Memory B cell (primary cell): ENCODE measurements at regions not wholly inside any gene's neighbourhood (a gene's known extent, or its start where the extent isn't known, plus 50 kb on each side); places are given as distances from the start of the nearest gene placed in this dataset.
"Not testable (repeated sequence)": the region's sequence is repeated elsewhere in the genome, so short reads cannot be mapped to it uniquely, and the experiment has no call there.

Source experiments
- ATAC-seq: fragments of 150-1000 bp; cut with Tn5 transposase; 2 replicates; pipeline ENCODE4 v1.10.0; 2021; ENCODE audit warnings: low read depth, mild to moderate bottlenecking, moderate library complexity
- DNase-seq, 2 donors: peaks; one replicate each; pipeline ENCODE4 v3.0.0; 2022; ENCODE audit warnings: low spot score in 2 of 2
- H3K27ac Mint-ChIP-seq: one replicate; pipeline ENCODE4 v1.8.0; 2022; ENCODE audit warnings: mild to moderate bottlenecking, moderate library complexity, mixed read lengths
- H3K27me3 Mint-ChIP-seq: one replicate; pipeline ENCODE4 v1.8.0; 2022; ENCODE audit warnings: mixed read lengths
- H3K36me3 Mint-ChIP-seq: one replicate; pipeline ENCODE4 v1.8.0; 2022; ENCODE audit warnings: mild to moderate bottlenecking, mixed read lengths
- H3K4me1 Mint-ChIP-seq: one replicate; pipeline ENCODE4 v1.8.0; 2022; ENCODE audit warnings: mixed read lengths
- H3K4me3 Mint-ChIP-seq: one replicate; pipeline ENCODE4 v1.8.0; 2022; ENCODE audit warnings: mild to moderate bottlenecking, moderate library complexity, mixed read lengths
- H3K9me3 Mint-ChIP-seq: one replicate; pipeline ENCODE4 v1.8.0; 2022; ENCODE audit warnings: mixed read lengths

- Mint-ChIP-seq H3K27me3 (peaks cover 6% of the 10 kb centered on the region), H3K4me1 (no peaks in the 10 kb centered on the region), H3K9me3 (no peaks in the 10 kb centered on the region), H3K4me3 (no peak overlapping the region), H3K36me3 (no peaks in the 10 kb centered on the region), H3K27ac (no peak overlapping the region)
- DNase-seq = no peak
- ATAC-seq = no peak
These were observed 127.5 kb upstream of the SMLR1 start for GRCh38 chr6:130699742-130700141.

GRCh38 chr6:130700397-130700796 lies 126.8 kb upstream of the SMLR1 start:
- H3K4me1 Mint-ChIP-seq = no peaks in the 10 kb centered on the region
- no peaks in the 10 kb centered on the region for H3K9me3 Mint-ChIP-seq
- DNase-seq = no peak
- ATAC-seq = no peak
- no peak overlapping the region for H3K4me3 Mint-ChIP-seq
- H3K27me3 Mint-ChIP-seq = peaks cover 6% of the 10 kb centered on the region
- H3K27ac Mint-ChIP-seq = no peak overlapping the region
- H3K36me3 Mint-ChIP-seq = no peaks in the 10 kb centered on the region

GRCh38 chr6:130708338-130708737 lies 118.9 kb upstream of the SMLR1 start:
- no peak overlapping the region for H3K27ac Mint-ChIP-seq

GRCh38 chr6:130711641-130712040 lies 115.6 kb upstream of the SMLR1 start:
- not testable (repeated sequence) for H3K36me3 Mint-ChIP-seq, H3K27ac Mint-ChIP-seq, H3K27me3 Mint-ChIP-seq, H3K4me3 Mint-ChIP-seq, H3K9me3 Mint-ChIP-seq, DNase-seq, ATAC-seq, H3K4me1 Mint-ChIP-seq

More at GRCh38 chr6:130708338-130708737, 118.9 kb upstream of the SMLR1 start:
- H3K4me3 Mint-ChIP-seq = no peak overlapping the region
- H3K36me3 Mint-ChIP-seq = no peaks in the 10 kb centered on the region
- DNase-seq (no peak), ATAC-seq (no peak)
- H3K9me3 Mint-ChIP-seq = no peaks in the 10 kb centered on the region
- H3K27me3 Mint-ChIP-seq = peaks cover 3% of the 10 kb centered on the region
- H3K4me1 Mint-ChIP-seq = no peaks in the 10 kb centered on the region

- peaks cover 3% of the 10 kb centered on the region for H3K4me1 Mint-ChIP-seq
- no peak for ATAC-seq
- no peaks in the 10 kb centered on the region for H3K9me3 Mint-ChIP-seq
- no peak overlapping the region for H3K4me3 Mint-ChIP-seq
- no peak overlapping the region for H3K27ac Mint-ChIP-seq
- H3K36me3 Mint-ChIP-seq = no peaks in the 10 kb centered on the region
- H3K27me3 Mint-ChIP-seq = peaks cover 3% of the 10 kb centered on the region
- DNase-seq = no peak
These were observed 114.1 kb upstream of the SMLR1 start for GRCh38 chr6:130713144-130713543.

- Mint-ChIP-seq H3K27ac (no peak overlapping the region), H3K9me3 (peaks cover 3% of the 10 kb centered on the region)
These were observed 112.1 kb upstream of the SMLR1 start for GRCh38 chr6:130715058-130715457.

GRCh38 chr6:130716466-130716865 lies 110.7 kb upstream of the SMLR1 start:
- no peaks in the 10 kb centered on the region for H3K27me3 Mint-ChIP-seq
- peaks cover 3% of the 10 kb centered on the region for H3K9me3 Mint-ChIP-seq
- ATAC-seq (no peak), DNase-seq (no peak)
- H3K27ac Mint-ChIP-seq = no peak overlapping the region
- peaks cover 2% of the 10 kb centered on the region for H3K36me3 Mint-ChIP-seq
- H3K4me3 Mint-ChIP-seq = no peak overlapping the region
- H3K4me1 Mint-ChIP-seq = peaks cover 3% of the 10 kb centered on the region

More at GRCh38 chr6:130715058-130715457, 112.1 kb upstream of the SMLR1 start:
- DNase-seq (no peak), ATAC-seq (no peak)
- H3K27me3 Mint-ChIP-seq = peaks cover 3% of the 10 kb centered on the region
- peaks cover 2% of the 10 kb centered on the region for H3K36me3 Mint-ChIP-seq
- no peak overlapping the region for H3K4me3 Mint-ChIP-seq
- H3K4me1 Mint-ChIP-seq = peaks cover 3% of the 10 kb centered on the region

GRCh38 chr6:130717657-130718056 lies 109.5 kb upstream of the SMLR1 start:
- H3K9me3 Mint-ChIP-seq = peaks cover 3% of the 10 kb centered on the region
- peaks cover 3% of the 10 kb centered on the region for H3K4me1 Mint-ChIP-seq
- no peaks in the 10 kb centered on the region for H3K27me3 Mint-ChIP-seq
- ATAC-seq = no peak
- H3K36me3 Mint-ChIP-seq = peaks cover 2% of the 10 kb centered on the region
- no peak overlapping the region for H3K4me3 Mint-ChIP-seq
- H3K27ac Mint-ChIP-seq = no peak overlapping the region
- no peak for DNase-seq

GRCh38 chr6:130720076-130720715 lies 107.0 kb upstream of the SMLR1 start:
- Mint-ChIP-seq H3K4me3 (no peak overlapping the region), H3K27ac (no peak overlapping the region), H3K4me1 (peaks cover 3% of the 10 kb centered on the region), H3K27me3 (peaks cover 2% of the 10 kb centered on the region), H3K36me3 (peaks cover 2% of the 10 kb centered on the region), H3K9me3 (peaks cover 3% of the 10 kb centered on the region)
- ATAC-seq = no peak
- no peak for DNase-seq

- ATAC-seq (no peak), DNase-seq (no peak)
- peaks cover 2% of the 10 kb centered on the region for H3K27me3 Mint-ChIP-seq
- no peak overlapping the region for H3K4me3 Mint-ChIP-seq
- H3K36me3 Mint-ChIP-seq = no peaks in the 10 kb centered on the region
- H3K4me1 Mint-ChIP-seq = no peaks in the 10 kb centered on the region
- H3K27ac Mint-ChIP-seq = no peak overlapping the region
- peaks cover 3% of the 10 kb centered on the region for H3K9me3 Mint-ChIP-seq
These were observed 103.1 kb upstream of the SMLR1 start for GRCh38 chr6:130724089-130724488.

- Mint-ChIP-seq H3K27me3 (peaks cover 2% of the 10 kb centered on the region), H3K9me3 (peaks cover 3% of the 10 kb centered on the region), H3K27ac (no peak overlapping the region), H3K36me3 (no peaks in the 10 kb centered on the region), H3K4me3 (no peak overlapping the region), H3K4me1 (no peaks in the 10 kb centered on the region)
- no peak for DNase-seq
- no peak for ATAC-seq
These were observed 101.7 kb upstream of the SMLR1 start for GRCh38 chr6:130725551-130725950.

- H3K9me3 Mint-ChIP-seq, H3K27me3 Mint-ChIP-seq, H3K4me3 Mint-ChIP-seq, H3K36me3 Mint-ChIP-seq, H3K4me1 Mint-ChIP-seq, ATAC-seq, H3K27ac Mint-ChIP-seq, DNase-seq: not testable (repeated sequence)
These were observed 99.1 kb upstream of the SMLR1 start for GRCh38 chr6:130728064-130728463.

GRCh38 chr6:130730600-130730999 lies 96.6 kb upstream of the SMLR1 start:
- H3K27ac Mint-ChIP-seq = no peak overlapping the region
- H3K27me3 Mint-ChIP-seq = no peaks in the 10 kb centered on the region
- H3K9me3 Mint-ChIP-seq = peaks cover 3% of the 10 kb centered on the region
- no peaks in the 10 kb centered on the region for H3K4me1 Mint-ChIP-seq
- H3K36me3 Mint-ChIP-seq = no peaks in the 10 kb centered on the region
- DNase-seq = no peak
- H3K4me3 Mint-ChIP-seq = no peak overlapping the region
- no peak for ATAC-seq

GRCh38 chr6:130734161-130734560 lies 93.0 kb upstream of the SMLR1 start:
- Mint-ChIP-seq H3K9me3 (no peaks in the 10 kb centered on the region), H3K36me3 (no peaks in the 10 kb centered on the region), H3K27ac (no peak overlapping the region), H3K27me3 (peaks cover 1% of the 10 kb centered on the region), H3K4me1 (no peaks in the 10 kb centered on the region), H3K4me3 (no peak overlapping the region)
- DNase-seq = no peak
- ATAC-seq = no peak

- no peaks in the 10 kb centered on the region for H3K9me3 Mint-ChIP-seq
- H3K36me3 Mint-ChIP-seq = no peaks in the 10 kb centered on the region
- H3K4me3 Mint-ChIP-seq = no peak overlapping the region
- DNase-seq = no peak
- no peak overlapping the region for H3K27ac Mint-ChIP-seq
- H3K4me1 Mint-ChIP-seq = no peaks in the 10 kb centered on the region
- H3K27me3 Mint-ChIP-seq = peaks cover 5% of the 10 kb centered on the region
- ATAC-seq = no peak
These were observed 86.9 kb upstream of the SMLR1 start for GRCh38 chr6:130740308-130740707.
